ENCODE measurements at regions not wholly inside any gene's neighbourhood (a gene's known extent, or its start where the extent isn't known, plus 50 kb on each side); places are given as distances from the start of the nearest gene placed in this dataset.

DNA sequence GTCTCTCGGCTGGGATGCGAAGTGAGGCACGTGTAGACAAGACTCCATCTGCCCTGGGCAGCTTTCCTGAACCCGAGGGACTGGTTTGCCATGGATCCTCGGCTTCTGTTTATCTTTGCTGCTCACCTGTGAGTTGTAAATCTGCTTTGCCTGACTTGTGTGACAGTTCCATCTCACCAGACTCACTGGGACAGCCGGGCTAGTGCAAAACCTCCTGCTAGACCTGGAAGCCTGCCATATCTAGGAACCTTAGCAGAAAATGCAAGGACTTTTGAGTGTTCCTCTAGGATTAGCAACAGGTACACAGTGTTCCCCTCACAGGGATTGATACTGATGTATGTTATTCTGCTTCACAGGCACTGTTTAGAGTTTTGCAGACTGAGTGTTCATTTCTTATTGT, 218.6 kb downstream of the URB2 start:
- Histone ChIP-seq H3K9me3 (replicated peaks in 1 of 3) (no peaks in the 10 kb centered on the region), H3K4me3 (no peak overlapping the region), H3K36me3 (replicated peaks in 1 of 2) (no peaks in the 10 kb centered on the region), H3K27me3 (no peaks in the 10 kb centered on the region), H3K27ac (no peak overlapping the region), H3K4me1 (replicated peaks in 1 of 2) (peaks cover 6 to 24% of the 10 kb centered on the region in 2 donors)
- WGBS, 4 donors = 43 to 52% (median 50%) methylated on average over 6 of the region's 6 CpGs
- intact Hi-C loops (cut with DNase I) = no loop called here
- peak in 1 of 7 donors; percentile 8 for DNase-seq
- TF ChIP-seq POLR2A (IDR thresholded peaks at IDR 0.05) = no peak
- TF ChIP-seq, protein P1, sequence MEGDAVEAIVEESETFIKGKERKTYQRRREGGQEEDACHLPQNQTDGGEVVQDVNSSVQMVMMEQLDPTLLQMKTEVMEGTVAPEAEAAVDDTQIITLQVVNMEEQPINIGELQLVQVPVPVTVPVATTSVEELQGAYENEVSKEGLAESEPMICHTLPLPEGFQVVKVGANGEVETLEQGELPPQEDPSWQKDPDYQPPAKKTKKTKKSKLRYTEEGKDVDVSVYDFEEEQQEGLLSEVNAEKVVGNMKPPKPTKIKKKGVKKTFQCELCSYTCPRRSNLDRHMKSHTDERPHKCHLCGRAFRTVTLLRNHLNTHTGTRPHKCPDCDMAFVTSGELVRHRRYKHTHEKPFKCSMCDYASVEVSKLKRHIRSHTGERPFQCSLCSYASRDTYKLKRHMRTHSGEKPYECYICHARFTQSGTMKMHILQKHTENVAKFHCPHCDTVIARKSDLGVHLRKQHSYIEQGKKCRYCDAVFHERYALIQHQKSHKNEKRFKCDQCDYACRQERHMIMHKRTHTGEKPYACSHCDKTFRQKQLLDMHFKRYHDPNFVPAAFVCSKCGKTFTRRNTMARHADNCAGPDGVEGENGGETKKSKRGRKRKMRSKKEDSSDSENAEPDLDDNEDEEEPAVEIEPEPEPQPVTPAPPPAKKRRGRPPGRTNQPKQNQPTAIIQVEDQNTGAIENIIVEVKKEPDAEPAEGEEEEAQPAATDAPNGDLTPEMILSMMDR (IDR thresholded peaks at IDR 0.05) = no peak

DNA sequence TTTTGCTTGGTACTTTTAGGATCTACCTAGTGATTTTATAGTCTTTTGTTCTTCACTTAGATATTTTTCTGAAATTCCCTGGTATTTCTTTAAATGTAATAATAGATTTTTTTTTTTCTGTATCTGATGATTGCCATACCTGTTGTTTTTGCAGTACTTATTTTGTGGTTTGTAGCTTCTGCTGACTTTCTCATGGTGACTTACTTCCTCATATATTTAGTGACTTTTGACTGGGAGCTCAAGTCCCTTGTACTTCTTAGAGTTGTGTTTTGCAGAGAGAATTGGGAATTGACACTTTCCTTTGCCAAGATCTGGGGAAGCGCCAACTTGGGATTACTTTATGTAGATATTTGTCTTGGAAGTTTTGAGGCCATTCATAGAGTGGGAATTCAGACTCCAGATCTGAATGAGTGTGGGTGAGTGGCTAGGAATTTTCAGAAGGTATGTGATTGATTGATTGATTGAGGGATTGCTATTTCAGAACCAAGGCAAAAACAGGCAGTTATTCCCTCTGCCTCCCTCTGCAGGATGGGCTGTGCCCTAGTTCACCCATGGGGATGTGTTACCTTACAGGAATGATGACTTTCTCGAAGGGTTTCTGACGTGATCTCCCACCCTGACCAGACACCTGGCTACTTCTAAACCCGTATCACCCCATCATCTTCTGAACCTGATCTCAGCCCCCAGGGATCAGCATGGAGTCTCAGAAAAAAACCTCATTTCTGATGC, 219.5 kb downstream of the URB2 start:
- no peaks in the 10 kb centered on the region for H3K36me3 ChIP-seq (replicated peaks in 1 of 2)
- peaks cover 6 to 24% of the 10 kb centered on the region in 2 donors for H3K4me1 ChIP-seq (replicated peaks in 1 of 2)
- no peaks in the 10 kb centered on the region for H3K9me3 ChIP-seq (replicated peaks in 1 of 3)
- 84 to 90% (median 86%) methylated on average over 4 of the region's 4 CpGs for WGBS, 4 donors
- DNase-seq = no peak
- H3K27ac ChIP-seq = no peak overlapping the region
- H3K4me3 ChIP-seq = no peak overlapping the region
- intact Hi-C loops (cut with DNase I) = no loop called here
- TF ChIP-seq, protein P1 (IDR thresholded peaks at IDR 0.05) = no peak
- no peak for TF ChIP-seq POLR2A (IDR thresholded peaks at IDR 0.05)
- no peaks in the 10 kb centered on the region for H3K27me3 ChIP-seq

GRCh38 chr1:229846351-229846750, 220.3 kb downstream of the URB2 start:
- Histone ChIP-seq H3K9me3 (replicated peaks in 1 of 3) (no peaks in the 10 kb centered on the region), H3K36me3 (replicated peaks in 1 of 2) (no peaks in the 10 kb centered on the region), H3K27me3 (no peaks in the 10 kb centered on the region), H3K27ac (no peak overlapping the region), H3K4me1 (replicated peaks in 1 of 2) (peaks cover 6 to 24% of the 10 kb centered on the region in 2 donors), H3K4me3 (no peak overlapping the region)
- no peak for TF ChIP-seq POLR2A (IDR thresholded peaks at IDR 0.05)
- TF ChIP-seq, protein P1 (IDR thresholded peaks at IDR 0.05) = no peak
- WGBS, 4 donors = 87 to 88% (median 87%) methylated on average over 5 of the region's 5 CpGs
- no peak for DNase-seq
- intact Hi-C loops (cut with DNase I) = no loop called here

- Histone ChIP-seq H3K4me1 (replicated peaks in 1 of 2) (peaks cover 0 to 9% of the 10 kb centered on the region in 2 donors), H3K27me3 (no peaks in the 10 kb centered on the region), H3K4me3 (no peak overlapping the region), H3K9me3 (replicated peaks in 1 of 3) (no peaks in the 10 kb centered on the region), H3K36me3 (replicated peaks in 1 of 2) (no peaks in the 10 kb centered on the region), H3K27ac (no peak overlapping the region)
- intact Hi-C loops (cut with DNase I) = no loop called here
- 71 to 73% (median 72%) methylated on average over 9 of the region's 9 CpGs for WGBS, 4 donors
- no peak for TF ChIP-seq POLR2A (IDR thresholded peaks at IDR 0.05)
- TF ChIP-seq, protein P1 (IDR thresholded peaks at IDR 0.05) = peak; percentile 20 to 54 (median 38)
- peak in 3 of 7 donors; percentile 21 to 28 (median 26) for DNase-seq
These were observed 218.0 kb upstream of the GALNT2 start for GRCh38 chr1:229848752-229849677.
